Ishikawa (cell line): ENCODE measurements at regions not wholly inside any gene's neighbourhood (a gene's known extent, or its start where the extent isn't known, plus 50 kb on each side); places are given as distances from the start of the nearest gene placed in this dataset.

Source experiments
- CEBPB ChIP-seq: IDR thresholded peaks from 2 replicates; pipeline ENCODE4 v1.6.1; 2012
- CREB1 ChIP-seq: IDR thresholded peaks from 2 replicates; pipeline ENCODE4 v1.6.1; 2012; ENCODE audit warnings: low read depth
- EGR1 ChIP-seq: IDR thresholded peaks from 2 replicates; pipeline ENCODE4 v1.6.1; 2012
- EP300 ChIP-seq: IDR thresholded peaks from 2 replicates; pipeline ENCODE4 v1.6.1; 2012; ENCODE audit warnings: borderline replicate concordance
- FOXM1 ChIP-seq: IDR thresholded peaks from 2 replicates; pipeline ENCODE4 v1.6.1; 2012; ENCODE audit warnings: low read depth, borderline replicate concordance
- MAX ChIP-seq: IDR thresholded peaks from 2 replicates; pipeline ENCODE4 v1.6.1; 2012
- NFIC ChIP-seq: IDR thresholded peaks from 2 replicates; pipeline ENCODE4 v1.6.1; 2012
- RAD21 ChIP-seq: IDR thresholded peaks from 2 replicates; pipeline ENCODE4 v1.6.1; 2012; ENCODE audit warnings: low read depth
- REST ChIP-seq: IDR thresholded peaks from 2 replicates; pipeline ENCODE4 v1.6.1; 2012; ENCODE audit warnings: low read depth, mild to moderate bottlenecking
- TAF1 ChIP-seq: IDR thresholded peaks from 2 replicates; pipeline ENCODE4 v1.6.1; 2012; ENCODE audit warnings: low read depth, mild to moderate bottlenecking
- TCF12 ChIP-seq: IDR thresholded peaks from 2 replicates; pipeline ENCODE4 v1.6.1; 2012; ENCODE audit warnings: low read depth
- TEAD4 ChIP-seq: IDR thresholded peaks from 2 replicates; pipeline ENCODE4 v1.6.1; 2012
- USF1 ChIP-seq: IDR thresholded peaks from 2 replicates; pipeline ENCODE4 v1.6.1; 2012
- YY1 ChIP-seq: IDR thresholded peaks from 2 replicates; pipeline ENCODE4 v1.6.1; 2012; ENCODE audit warnings: low read depth
- ZBTB7A ChIP-seq: IDR thresholded peaks from 2 replicates; pipeline ENCODE4 v1.6.1; 2012; ENCODE audit warnings: low read depth

GRCh38 chr1:218965821-218966220, 207.9 kb upstream of the LYPLAL1 start:
- TF ChIP-seq EGR1 (no peak), ZBTB7A (no peak), MAX (no peak), TAF1 (no peak), CREB1 (no peak), TEAD4 (no peak), EP300 (no peak), YY1 (no peak), CEBPB (no peak), FOXM1 (no peak), USF1 (no peak), REST (no peak), NFIC (no peak), RAD21 (no peak), TCF12 (no peak)

- TF ChIP-seq RAD21 (no peak), CREB1 (no peak), EGR1 (no peak), EP300 (no peak), USF1 (no peak), ZBTB7A (no peak), FOXM1 (no peak), TEAD4 (no peak), REST (no peak), YY1 (no peak), TAF1 (no peak), CEBPB (no peak), NFIC (no peak), TCF12 (no peak), MAX (no peak)
These were observed 206.4 kb upstream of the LYPLAL1 start for GRCh38 chr1:218967254-218967653.

- TF ChIP-seq EGR1 (no peak), FOXM1 (no peak), USF1 (no peak), MAX (no peak)
These were observed 205.8 kb upstream of the LYPLAL1 start for GRCh38 chr1:218967836-218968235.

GRCh38 chr1:218969006-218969405, 204.7 kb upstream of the LYPLAL1 start:
- TF ChIP-seq MAX, result no peak
- TF ChIP-seq TEAD4, result no peak
- no peak for TF ChIP-seq NFIC
- no peak for TF ChIP-seq TCF12
- TF ChIP-seq EP300, result no peak
- TF ChIP-seq YY1, result no peak
- no peak for TF ChIP-seq CREB1
- no peak for TF ChIP-seq REST
- no peak for TF ChIP-seq FOXM1
- no peak for TF ChIP-seq RAD21
- TF ChIP-seq ZBTB7A, result no peak
- no peak for TF ChIP-seq CEBPB
- TF ChIP-seq TAF1, result no peak
- no peak for TF ChIP-seq USF1
- no peak for TF ChIP-seq EGR1
